GM21619 (cell line): ENCODE measurements at regions not wholly inside any gene's neighbourhood (a gene's known extent, or its start where the extent isn't known, plus 50 kb on each side); places are given as distances from the start of the nearest gene placed in this dataset.
"Not testable (repeated sequence)": the region's sequence is repeated elsewhere in the genome, so short reads cannot be mapped to it uniquely, and the experiment has no call there.

Source experiments
- ATAC-seq: cut with Tn5 transposase; IDR thresholded peaks from one replicate; pipeline ENCODE4 v1.9.1; 2021; ENCODE audit not compliant: unreplicated experiment

DNA sequence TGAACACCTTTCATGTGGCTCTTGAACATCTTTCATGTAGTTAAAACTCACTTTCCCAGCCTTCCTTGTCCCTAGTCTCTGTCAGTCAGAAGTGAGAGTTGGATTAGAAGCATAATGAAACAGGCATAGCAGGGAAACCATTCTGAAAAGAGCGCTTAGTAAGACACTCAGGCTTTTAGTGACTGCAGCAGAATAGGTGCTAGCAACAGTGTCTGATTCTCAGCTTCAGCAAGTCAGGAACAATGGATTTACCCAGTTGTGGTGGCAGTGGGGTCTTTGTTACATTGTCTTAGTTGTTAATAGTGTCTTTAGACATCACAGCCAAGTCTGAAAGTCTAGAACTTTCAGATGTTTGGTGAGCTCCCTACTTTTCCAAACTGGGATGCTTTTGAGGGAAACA lies 177.1 kb upstream of the PCDH7 start:
- no peak for ATAC-seq

DNA sequence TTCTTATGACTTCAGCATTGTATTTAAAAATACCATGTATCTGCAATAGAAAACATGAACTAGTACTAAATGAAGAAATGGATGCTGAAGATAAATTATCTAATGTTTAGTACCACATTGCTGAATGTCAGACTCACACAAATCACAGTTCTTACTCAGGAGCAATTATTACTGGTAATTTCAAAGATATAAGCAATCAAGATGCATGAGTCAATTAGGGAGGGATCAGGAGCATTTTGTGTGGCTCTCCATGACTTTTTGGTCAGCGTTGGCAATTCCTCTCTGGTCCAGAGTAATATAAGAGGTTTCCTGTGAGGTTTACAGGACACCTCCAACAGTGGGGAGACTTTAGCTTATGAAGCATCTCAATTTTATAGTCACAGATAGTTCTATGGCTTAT lies 167.0 kb upstream of the PCDH7 start:
- ATAC-seq = no peak

DNA sequence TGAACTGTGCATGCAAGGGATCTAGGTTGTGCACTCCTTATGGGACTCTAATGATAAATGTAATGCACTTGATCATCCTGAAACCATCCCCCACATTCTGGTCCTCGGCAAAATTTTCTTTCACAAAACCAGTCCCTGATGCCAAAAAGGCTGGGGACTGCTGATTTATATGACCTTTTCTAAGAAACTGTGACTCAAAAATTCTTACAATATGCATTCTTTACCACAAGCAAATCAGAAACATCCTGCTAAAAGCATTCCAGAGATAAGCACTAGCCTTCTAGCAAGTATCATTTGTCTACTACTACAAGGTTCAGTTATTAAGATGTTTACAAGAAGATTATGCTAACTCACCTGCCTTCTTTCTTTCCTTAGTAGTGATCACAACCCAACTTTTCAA lies 166.5 kb upstream of the PCDH7 start:
- ATAC-seq = no peak

DNA sequence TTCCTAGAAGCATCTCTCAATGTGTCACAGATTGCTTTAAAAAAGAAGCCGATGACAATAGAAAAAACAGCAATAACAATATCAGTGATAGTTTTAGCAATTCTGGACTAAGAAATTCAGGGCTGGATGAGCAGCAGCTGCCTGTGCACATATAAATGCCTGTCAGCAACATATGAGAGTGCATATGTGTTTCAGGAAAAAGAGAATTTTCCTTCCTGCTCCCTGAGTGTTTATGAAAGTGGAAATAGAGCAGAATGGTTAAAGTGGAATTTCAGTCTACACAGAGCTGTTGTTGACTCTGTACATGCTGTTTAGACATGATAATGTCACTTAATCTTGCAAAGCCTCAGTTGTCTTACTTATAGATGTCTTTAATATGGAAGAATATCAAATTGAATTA lies 164.4 kb upstream of the PCDH7 start:
- no peak for ATAC-seq

DNA sequence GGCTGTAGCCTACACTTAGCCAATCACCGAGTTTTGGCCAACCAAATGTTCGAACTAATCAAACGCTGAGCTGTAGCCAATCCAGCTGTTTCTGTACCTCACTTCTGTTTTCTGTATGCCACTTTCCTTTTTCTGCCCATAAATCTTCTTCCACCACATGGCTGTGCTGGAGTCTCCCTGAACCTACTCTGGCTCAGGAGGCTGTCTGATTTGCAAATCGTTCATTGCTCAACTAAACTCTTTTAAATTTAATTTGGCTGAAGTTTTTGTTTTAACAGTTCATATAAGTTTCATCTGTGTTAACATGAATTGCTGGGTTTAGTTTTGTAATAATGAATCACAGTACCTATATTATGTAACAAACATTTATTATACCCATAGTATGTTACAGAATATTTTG lies 160.7 kb upstream of the PCDH7 start:
- ATAC-seq = no peak

DNA sequence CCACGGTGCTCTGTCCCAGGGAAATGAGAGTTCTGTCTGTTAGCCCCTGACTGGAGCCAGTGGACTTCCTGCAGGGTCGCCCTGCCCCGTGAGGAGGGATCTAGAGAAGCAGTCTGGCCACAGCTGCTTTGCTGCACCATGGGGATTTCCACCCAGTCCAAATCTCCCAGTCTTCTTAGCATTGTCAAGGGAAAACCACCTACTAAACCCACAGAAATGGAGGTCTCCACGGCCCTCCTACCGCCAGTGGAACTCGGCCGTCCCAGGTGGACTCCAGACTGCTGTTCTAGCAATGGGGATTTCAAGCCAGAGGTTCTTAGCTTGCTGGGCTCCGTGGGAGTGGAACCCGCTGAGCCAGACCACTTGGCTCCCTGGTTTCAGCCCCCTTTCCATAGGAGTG lies 133.3 kb upstream of the PCDH7 start:
- no peak for ATAC-seq

DNA sequence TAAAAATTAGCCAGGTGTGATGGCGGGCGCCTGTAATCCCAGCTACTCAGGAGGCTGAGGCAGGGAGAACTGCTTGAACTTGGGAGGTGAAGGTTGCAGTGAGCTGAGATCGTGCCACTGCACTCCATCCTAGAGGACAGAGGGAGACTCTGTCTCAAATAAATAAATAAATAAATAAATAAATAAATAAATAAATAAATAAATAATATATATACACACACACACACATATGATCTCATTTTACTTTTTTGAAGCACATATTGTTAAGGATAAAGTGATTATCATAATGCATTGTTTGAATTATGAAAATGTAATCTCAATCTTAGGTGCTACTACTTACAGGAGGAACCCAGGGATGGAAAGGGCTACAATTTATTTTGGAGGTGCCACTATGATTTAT lies 130.5 kb upstream of the PCDH7 start:
- not testable (repeated sequence) for ATAC-seq

DNA sequence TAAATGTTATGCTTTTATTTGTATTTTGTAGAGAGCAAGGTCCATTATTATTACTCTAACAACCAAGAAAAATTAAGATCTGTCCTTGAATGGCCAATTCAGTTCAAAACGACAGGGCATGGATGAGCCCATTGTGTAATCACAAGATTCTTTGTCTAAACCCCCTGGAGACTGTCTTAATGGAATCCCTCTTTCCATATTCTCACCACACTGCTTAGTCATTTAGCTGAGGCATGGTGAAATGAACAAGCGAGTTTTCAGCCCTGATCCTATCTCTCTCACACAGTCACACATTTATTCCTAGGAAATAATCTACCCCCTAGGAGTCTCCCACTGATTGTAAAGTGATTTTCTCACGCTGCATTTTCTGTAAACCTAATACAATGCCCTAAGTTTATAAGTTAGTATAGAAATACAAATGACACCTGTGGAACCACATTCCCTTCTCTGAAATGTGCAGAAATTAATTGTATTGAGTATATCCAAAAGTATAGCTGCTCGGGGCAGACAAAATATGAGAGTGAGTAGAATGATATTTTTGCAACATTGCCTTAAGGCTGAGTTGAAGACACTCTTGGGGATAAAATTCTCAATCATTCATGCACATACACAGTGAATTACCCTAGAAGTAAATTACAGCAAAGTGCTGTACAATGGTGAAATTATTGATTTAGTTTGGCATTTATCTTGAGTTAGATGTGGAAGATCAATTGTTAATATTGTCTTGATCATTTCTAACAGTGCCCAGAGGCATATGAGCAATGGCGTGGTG lies 119.7 kb upstream of the PCDH7 start:
- no peak for ATAC-seq

DNA sequence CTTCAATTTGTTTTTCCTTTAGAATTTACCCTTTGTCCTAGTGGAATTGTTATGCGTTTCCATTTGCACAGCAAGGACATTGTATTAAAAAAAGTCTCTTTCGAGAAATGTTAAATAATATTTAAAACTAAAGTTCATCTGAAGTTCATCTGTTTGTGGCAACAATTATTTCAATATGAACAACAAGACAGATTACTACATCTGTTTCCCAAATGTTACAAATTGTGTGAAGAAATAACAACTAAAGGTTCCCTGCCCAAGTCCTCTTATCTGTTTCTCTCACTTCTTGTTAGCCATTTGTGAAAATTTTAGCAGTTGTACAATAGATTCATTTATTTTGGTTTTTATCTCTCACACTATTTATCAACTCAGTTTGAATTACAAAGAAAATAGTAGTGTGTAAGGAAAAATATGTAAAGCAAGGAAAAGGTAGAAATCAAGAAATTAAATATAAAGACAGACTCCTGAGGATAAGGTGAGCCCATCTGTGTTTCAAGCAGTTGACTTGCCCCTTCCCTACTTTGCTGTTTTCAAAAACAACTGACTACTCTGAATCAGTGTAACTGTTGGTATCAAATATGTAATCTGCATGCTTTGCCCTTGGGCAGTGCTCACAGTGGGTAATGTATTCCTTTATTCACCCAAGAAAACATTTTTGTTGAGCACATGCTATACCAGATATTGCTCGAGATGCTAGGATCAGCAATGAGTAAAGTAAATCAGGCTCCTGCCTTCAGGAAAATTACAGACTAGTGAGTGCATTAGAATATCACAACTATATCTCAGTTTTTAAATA lies 118.9 kb upstream of the PCDH7 start:
- ATAC-seq = no peak

DNA sequence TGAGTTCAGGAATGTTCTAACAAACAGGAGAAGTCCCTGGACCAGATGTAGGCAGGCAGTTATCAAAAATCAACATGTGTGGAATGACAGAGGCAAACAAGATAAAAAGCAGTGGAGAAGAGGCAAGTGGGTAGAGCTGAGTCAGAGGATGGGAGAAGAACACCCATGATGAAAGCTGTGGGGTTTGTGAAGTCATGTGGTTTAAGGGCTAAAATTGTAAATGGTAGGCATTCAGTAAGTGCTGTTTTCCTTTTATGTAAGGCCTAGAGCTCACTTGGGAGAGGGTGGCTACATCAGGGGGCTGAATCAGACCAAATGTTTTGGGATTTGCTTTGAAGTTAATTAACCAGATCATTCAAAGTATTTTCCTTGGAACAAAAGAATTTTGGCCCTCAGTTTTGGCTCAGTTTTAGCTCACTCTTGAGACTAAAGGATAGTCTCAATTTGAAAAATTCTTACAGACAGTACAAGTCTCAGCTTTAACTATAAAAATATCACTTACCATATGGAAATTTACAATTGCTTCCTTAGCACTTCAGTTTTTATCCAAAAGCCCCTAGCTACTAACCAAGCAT lies 114.5 kb upstream of the PCDH7 start:
- no peak for ATAC-seq

DNA sequence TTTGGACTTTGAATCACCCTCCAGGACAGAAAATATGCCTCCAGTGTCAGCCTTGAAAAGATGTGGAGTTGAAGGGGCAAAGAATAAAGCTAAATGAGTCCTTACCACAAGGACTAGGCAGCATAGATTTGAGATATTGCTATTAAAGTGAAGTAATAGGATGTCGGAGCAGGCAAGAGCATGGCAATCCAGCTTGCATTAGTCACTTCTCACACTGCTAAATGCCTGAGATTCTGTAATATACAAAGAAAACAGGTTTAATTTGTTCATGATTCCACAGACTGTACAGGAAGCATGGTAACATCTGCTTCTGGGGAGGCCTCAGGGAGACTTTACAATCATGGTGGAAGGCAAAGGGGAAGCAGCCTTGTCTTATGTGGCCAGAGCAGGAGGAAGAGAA lies 109.8 kb upstream of the PCDH7 start:
- ATAC-seq = no peak

DNA sequence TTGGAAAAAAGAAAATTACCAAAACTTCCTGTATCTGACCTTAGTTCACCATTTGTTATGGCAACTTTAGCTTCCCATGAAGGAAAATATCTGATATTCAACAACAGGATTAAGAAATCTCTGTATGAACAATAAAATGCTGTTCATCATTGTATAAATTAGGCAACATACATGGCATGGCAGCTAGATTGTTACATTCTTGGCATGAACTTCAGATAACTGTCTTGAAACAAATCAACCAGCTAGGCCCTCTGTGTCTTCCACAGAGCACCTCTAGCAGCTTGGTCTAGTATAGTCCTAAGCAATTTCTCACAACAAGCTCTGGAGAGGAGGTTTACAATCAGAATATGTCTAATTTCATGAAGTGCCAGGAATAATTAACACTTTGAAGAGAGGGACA lies 105.4 kb upstream of the PCDH7 start:
- no peak for ATAC-seq

DNA sequence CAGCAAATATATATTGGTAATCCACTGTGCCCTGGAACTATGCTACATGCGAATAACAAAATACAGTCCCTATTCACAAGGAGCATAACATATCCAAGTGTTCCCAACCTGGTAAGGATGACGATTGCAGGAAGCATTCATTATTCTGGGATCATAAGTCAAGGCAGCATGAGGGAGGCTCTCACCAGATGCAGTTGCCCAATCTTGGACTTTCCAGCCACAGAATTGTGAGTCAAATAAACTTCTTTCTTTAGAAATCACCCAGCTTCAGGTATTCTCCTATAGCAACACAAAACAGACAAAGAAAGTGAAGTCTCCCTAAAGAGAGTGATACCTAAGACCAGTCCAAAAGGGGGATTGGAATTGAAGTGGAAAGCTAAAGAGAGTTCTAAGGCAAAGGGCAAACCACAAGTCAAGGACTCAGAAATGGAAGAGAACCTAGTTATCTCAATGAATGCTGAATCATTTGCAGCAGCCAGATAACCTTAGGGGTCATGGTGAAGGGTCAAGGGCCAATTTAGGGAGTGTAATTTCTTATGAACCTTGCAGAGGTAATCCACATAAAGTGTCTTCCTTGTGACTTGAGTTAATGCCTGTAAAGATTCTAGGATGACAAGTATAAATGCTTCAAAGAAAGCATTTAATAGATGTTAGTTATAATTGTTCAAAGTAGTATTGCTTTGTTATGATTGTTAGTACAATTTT lies 103.1 kb upstream of the PCDH7 start:
- ATAC-seq = no peak

DNA sequence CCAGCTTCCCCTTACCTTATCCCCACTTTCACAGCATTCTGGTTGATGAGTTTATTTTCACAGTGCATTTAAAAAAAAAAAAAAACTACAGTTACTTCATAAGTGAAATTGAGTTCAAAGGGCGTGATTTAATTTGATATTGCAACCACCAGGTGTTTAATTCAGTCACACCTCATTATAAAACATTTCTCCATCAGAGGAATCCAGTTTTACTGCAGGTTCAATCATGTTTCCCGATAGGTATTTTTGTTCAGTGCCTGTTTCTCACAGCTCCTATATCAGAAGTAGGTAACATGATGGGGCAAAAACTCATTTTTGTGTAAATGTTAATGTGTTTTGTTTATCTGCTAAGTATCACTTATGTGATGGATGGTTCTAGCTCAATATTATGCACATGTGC lies 102.3 kb upstream of the PCDH7 start:
- ATAC-seq = no peak

DNA sequence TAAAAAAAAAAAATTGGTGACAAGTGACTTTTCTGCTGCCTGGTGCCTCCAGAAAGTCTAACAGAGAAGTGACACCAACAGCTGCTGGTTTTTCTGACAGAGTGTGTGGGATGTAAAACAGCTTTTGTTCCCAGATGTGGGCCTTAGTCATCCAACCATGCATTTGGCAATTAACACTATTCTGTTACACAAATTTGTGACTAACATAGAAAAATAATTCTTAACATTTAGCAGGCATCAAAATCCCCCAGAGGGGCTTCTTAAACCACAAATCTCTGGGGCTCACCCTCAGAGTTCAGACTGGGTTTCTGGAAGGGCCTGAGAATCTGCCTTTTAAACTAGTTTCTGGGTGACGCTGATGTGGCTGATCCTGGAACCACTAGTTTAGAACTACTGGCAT lies 100.5 kb upstream of the PCDH7 start:
- no peak for ATAC-seq

DNA sequence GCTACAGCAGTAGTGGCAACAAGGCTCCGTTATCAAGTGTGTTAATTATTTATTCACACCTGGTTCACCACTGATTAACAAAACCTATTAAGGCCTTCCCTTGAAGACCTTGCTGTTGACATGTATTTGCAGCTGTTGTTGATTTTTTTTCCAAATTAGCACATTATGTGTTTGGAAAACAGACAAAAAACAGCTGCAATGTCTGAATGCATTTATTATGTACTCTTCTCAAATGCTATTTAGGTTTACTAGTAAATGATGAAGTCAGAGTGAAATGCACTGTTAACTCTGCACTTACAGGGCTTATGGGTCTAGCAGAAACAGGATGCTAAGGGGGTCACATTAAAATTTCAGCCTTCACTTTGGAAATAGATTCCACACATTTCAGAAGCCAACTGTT lies 99.5 kb upstream of the PCDH7 start:
- ATAC-seq = no peak

DNA sequence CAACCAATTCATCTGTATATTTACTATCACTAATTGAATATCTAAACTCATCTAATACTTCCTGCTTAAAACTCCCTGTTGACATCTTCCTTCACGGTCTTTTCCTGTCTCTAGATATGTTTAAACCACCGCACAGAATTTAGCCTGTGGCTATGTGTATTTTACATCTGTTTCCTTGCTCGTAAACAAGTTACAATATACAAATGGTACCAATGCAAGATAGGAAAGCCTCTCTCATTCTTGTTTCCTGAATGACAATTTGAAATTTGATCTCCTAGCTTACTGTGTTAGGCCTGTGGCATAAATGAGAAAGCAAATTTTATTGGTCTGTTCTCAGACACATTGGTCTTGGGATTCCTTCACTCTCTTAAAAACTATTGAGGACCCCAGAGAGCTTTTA lies 89.7 kb upstream of the PCDH7 start:
- ATAC-seq = no peak

DNA sequence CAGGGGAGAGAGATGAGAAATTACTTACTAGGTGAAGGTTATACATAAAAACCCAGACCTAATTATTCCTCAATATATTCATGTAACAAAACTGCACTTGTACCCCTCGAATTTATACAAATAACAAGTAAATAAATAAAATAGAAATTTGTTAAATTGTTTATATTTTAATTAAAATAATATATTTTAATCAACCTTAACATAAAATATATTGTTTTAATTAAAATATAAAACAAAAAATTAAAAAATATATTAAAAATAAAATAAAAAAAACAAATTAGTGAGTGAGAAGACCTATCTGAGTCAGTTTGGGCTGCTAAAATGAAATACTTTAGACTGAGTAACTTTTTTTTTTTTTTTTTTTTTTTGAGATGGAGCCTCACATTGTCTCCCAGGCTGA lies 87.4 kb upstream of the PCDH7 start:
- no peak for ATAC-seq

DNA sequence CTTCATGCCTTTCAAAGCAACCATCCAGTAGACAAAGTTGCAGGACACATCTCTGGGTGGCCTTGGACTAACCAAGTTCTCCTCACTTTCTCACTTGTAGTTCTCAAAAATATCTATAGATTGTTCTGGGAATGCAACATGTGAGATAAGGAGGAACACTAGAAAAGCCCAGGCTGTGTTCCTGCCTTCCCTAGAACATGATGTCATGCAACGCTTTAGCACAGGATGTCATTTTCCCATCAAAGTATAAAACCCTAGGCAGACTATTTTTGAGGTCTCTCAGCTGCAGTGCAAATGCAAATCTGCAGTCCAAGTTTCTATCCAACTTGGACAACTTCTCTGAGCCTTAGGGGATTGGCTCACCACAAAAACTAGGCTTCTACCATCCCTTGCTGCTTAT lies 78.8 kb upstream of the PCDH7 start:
- ATAC-seq = no peak

DNA sequence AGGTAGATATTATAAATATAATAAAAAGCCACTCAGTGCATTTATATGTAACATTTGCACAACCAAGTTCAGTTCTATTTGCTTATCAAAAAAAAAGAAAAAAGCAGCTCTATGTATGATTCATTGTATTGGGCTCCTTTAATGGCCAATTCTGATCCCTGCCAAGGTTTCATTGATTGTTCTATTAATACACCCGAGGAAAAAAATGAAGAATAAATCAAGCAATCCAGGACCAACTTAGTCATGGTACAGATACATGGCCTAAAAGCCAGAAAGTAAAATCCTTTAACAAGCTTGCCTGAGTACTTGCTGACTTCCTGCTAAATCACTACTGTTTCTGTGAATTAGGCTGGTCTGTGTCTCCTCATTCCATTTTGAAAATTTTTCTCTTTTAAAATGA lies 77.6 kb upstream of the PCDH7 start:
- no peak for ATAC-seq

DNA sequence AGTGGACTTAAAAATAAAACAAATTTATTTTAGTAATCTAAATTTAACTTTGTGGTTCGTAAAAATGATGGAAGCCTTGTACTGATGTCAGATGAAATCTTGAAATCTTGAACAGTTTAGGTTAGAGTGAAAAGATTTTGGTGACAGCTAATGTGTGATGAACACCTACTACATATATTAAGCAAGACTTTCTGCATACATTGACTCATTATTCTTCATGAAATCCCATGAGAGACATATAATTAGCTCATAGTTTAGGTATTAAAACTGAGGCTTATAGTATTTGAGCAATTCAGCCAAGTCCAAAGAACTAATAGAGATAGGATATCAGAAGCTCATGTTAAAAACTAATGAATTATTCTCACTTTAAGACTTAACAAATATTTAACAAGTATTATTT lies 66.9 kb upstream of the PCDH7 start:
- no peak for ATAC-seq

DNA sequence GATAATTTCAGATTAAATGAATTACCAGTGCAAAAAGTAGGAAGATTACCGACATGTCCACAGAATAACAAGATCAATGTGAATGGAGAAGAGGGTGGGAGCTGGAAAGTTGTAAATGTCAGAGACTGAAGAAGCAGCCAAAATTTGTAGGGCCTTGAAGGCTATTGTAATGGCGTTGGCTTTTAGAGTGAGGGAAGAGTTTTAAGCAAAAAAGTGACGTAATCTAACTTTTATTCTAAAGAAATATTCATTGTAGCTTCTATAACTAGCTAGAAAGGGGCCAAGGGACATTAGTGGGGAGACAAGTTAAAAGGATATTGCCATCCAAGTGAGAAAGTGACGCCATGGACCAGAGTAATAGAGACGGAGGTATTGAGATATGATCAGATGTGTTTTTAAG lies 63.3 kb upstream of the PCDH7 start:
- ATAC-seq = no peak
